ENCODE measurements at regions not wholly inside any gene's neighbourhood (a gene's known extent, or its start where the extent isn't known, plus 50 kb on each side); places are given as distances from the start of the nearest gene placed in this dataset.

DNA sequence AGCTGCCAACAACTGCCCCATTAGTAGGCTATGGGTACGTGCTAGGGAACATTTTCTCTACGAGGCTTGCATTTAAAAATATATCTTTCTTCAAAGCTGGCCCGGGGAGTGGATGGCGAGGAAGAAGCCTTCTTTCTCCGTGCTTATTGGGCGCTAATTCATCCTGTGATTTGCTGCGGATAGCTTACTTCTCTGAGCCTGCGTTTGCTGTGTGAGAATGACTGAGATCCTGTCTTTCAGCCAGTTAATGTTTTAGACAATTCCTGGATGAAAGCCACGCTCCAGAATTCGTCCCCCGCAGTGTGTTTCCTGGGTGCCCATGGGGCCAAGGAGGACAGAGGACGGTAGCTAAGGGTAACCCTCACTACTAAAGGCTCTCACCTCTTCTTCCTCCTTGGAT, 57.8 kb upstream of the TARBP1 start:
- no peak for DNase-seq (ENCODE audit: low spot score)

DNA sequence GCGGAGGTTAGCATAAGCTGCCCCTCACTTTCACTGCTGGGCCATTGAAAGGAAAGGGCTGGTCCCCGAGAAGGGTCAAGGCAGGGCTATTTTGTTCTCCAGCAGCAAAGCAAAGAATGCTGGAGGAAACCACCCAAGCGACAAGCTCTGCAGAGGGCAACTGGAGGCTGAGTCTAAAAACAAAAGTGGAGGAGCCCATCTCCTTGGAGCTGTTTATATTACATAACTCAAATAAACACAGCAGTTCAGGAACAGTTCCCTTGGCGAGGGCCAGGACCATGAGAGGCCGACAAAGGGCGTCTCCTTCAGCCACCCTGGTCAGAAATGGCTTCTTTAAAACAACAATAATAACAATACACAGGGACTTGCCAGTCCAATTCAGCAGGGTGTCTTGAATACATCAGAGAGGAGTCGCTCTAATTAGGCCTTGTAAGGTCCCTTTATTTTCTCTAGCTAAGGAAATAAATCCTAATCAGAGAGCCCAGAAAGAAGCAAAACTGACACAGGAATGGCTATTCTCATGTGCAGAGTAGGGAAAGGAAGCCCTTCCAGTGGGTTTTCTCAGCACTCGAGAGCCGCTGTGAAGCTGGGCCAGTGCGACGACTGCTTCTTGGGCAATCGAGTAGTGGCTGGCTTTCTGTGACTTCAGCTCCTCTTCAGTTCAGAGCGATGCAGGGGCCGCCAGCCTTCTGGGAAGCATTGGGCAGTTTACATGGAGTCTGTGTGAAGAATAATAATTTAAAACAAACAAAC, 57.0 kb upstream of the TARBP1 start:
- peak; percentile 70 for DNase-seq (ENCODE audit: low spot score)

DNA sequence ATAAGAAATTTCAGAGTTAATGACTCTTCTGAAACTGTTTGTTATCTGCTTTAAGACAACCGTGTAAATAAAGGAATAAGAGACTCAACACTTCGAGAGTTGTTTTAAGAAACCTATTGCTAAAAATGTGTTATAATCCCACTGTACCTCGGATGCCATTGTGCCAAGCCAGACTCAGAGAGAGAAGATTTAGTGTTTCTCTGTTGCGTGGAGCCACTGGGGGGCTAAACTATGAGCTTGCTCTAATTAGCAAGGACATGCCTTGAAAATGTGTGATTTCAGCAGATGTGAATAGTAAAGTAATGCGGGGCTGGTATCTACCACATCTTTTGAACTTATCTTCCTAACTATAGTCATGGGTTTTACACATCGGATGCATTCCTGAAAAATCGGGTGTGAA, 56.2 kb upstream of the TARBP1 start:
- DNase-seq (ENCODE audit: low spot score), result no peak

DNA sequence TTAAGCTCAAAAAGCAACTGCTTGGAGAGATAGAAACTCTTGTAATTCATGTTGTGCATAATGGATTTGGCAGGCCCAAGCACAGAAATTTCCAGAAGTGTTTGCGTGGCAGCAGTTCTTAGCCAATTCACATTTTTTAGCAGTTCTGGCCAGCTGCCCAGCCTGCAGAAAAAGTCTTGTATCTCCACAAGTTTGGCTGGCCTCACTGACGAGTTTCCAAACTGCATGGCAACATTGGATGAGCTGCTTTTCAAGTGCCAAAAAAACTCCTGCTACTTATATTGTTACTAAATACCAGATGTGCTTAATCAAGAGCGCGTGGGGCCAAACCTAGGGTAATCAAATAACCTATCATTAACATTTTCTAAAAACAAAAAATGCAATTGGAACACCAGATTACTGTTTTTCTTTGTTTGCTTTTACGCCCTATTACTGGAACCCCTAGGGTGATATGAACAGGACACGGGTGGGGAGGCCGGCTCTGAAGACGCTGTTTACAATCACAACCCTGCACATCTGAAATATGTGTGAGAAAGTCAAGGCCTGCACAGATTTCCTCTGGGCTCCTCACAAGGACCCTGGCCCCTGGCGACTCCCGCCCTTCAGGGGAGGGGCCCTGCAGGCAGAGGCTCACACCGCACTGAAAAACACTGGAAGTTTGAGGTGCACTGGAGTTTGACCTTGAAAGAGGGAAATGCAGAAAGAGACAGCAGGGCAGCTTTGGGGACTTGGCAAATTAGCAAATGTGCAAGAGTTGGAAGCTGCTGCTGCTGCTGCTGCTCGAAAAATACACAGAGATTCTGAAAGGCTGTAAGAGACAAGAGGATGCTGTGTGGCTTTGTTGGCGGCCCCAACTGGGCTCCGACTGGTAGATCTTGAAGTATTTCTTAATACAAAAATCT, 55.2 kb upstream of the TARBP1 start:
- peak; percentile 87 for DNase-seq (ENCODE audit: low spot score)

DNA sequence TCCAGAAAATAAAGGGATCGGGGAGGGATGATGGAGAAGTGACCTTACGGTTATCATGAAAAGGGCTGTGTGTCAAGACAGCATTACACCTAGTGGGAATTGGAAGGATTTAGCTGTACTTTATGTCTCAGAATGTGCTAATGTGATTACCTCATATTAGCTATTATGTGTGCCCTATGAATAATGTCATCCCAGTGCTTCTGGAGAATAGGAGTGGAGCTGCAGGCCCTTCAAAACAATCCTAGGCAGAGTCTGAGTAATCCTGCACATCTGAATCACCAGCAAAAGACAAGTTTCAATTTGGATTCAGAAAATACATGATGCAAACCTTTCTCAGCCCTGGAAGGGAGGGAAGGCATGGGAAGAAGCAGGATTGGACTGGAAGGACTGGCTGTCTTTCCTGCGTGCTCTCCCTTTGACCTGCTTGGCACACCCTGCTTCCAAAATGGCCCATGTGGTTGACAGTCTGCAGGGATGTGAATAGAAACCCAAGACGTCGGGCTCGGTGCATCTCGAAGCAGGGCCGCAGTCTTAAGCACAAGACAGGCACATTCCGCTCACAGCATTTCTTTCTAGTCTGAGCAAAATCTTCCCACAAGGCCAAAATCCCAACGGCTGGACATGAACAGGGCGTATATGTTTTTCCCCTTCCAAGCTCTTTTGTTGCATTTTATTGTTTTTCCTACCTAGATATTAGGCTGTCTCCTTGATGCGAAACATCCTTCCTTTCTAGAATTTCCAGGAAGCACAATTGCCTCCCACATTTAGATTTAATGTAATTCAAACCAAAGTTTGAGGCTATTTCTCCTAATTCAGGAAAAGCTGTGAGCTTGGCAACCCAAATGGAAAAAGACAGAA, 54.3 kb upstream of the TARBP1 start:
- no peak for DNase-seq (ENCODE audit: low spot score)

DNA sequence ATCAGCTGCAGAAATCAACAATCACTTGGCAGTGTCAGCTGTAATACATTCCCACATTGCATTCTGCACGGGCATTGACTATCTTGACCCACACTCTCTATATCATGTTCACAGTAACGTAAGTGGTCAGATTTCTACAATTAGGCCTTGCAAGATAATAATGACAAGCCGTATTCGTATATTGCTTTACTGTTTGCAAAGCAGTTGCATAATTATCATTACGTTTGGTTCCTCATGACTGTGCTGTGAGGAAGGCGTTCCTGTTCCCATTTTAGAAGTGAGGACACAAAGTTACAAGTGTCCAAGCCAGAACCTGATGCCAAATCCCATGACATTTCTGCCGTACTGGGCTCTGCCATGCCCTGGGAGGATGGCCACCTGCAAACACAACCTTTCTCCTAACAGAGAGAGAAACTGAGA, 53.5 kb upstream of the TARBP1 start:
- DNase-seq (ENCODE audit: low spot score), result no peak

DNA sequence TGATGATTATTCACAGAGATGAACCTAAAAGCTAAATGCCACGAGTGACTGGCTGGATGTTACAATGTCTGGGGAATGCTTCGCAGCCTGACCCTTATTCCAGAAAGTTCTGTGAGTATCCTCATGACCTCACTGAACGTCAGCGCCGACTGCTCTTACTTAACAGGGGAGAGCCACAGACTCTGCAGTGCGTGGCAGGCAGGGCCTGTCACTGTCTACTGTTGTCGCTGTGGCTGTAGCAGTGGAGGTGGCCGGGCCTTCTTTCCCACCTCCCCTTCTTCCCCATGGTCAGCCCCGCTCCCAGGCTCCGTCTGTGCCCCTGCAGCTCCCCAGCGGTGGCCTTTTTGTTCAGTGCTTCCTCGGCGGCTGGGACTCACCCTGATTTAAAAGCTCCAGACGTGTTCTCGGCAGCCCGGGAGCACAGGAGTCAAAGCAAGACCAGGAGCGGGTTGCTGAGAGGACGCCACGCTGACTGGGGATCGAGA, 52.2 kb upstream of the TARBP1 start:
- no peak for DNase-seq (ENCODE audit: low spot score)

DNA sequence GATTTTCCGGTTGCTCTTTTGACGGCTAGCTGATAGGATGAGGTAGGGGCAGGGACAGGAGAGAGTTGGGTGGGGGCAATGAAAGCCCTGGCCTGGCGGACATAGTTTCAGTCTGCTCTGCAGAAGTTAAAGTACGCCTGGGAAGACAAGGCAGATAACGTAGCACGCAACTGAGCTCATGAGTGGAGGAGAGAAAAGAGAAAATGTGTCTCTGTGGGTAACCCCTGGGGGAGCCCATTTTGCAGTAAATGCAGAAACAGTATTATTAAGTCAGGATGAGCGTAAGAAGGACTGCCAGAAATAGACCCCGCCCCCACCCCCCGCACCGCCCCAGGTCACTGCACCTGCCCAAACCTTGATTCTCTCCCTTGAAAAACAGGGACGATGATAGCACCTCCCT, 51.7 kb upstream of the TARBP1 start:
- no peak for DNase-seq (ENCODE audit: low spot score)

DNA sequence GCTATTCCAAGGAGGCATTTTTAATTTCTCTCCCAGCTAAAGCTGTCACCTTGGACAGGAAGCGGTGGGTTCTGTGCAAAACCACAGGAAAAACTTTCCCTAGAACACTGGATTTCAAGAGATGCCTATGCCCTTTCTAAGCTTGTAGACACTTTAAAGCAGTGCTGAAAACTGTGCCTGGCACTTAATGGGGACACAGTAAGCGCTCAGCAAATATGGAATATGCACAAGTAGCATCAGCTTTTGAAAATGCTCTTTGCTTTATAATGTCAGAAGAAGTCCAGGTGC, 50.9 kb upstream of the TARBP1 start:
- no peak for DNase-seq (ENCODE audit: low spot score)

DNA sequence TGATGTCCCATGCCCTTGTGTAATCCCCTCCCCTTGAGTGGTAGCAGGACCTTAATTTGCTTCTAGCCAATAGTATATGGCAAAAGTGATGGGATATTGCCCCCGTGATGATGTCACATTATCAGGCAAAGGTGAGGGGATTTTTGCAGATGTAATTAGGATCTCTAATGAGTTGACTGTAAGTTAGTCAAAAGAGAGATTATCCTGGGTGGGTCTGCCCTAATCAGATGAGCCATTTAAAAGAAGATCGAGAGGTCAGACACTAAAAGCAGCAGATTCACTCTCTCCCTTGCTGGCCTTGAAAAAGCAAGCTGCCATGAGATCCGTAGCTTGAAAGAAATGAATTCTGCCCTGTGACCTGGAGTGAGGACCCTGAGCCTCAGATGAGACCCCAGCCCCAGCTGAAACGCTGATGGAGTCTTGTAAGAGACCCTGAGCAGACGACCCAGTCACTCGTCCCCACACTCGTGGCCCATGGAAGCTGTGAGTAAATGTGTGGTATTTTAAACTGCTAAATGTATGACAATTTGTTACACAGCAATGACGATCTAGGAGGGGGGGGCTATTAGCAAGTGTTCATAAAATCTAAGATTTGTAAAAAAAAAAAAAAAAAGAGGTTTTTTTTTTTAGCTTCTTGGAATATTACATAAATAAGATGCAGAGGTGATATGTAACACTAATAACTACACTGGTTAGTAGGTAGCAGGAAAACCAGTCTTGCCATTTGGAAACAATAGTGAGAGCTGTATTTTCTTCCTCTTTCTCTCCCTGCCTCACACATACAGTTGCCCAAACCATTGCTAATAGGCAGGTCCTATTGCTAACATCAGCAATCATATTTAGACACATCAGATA, 50.3 kb upstream of the TARBP1 start:
- DNase-seq (ENCODE audit: low spot score), result no peak

All from H4 (cell line).